ENCODE measurements at regions not wholly inside any gene's neighbourhood (a gene's known extent, or its start where the extent isn't known, plus 50 kb on each side); places are given as distances from the start of the nearest gene placed in this dataset.

DNA sequence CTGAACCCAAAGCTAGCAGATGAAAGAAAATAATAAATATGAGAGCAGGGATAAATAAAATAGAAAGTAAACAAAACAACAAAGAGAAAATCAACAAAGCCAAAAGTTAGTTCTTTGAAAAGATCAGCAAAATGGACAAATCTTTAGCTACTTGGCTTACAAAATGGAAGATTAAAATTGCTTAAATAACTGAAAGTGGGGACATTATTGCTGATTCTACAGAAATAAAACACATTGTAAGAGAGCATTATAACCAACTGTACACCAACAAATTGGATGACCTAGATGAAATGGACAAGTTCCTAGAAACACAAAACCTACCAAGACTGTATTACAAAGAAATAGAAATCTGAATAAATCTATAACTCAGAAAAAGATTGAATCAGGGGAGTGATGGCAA is 238.3 kb upstream of the C1orf87 start:
- Histone ChIP-seq H2AFZ (ENCODE audit: low read depth, low read length) (no peak overlapping the region), H4K20me1 (ENCODE audit: insufficient read depth, low read length) (no peaks in the 10 kb centered on the region), H3K27me3 (ENCODE audit: low read depth, low read length) (no peaks in the 10 kb centered on the region), H3K4me1 (ENCODE audit: low read length) (no peaks in the 10 kb centered on the region), H3K9ac (ENCODE audit: low read length) (no peak overlapping the region), H3K9me3 (ENCODE audit: insufficient read depth, low read length) (no peaks in the 10 kb centered on the region), H3K79me2 (ENCODE audit: low read length) (no peaks in the 10 kb centered on the region), H3K27ac (ENCODE audit: low read length) (no peak overlapping the region), H3K36me3 (replicated peaks; ENCODE audit: low read depth, low read length) (no peaks in the 10 kb centered on the region), H3K4me2 (ENCODE audit: low read length) (no peak overlapping the region), H3K4me3 (ENCODE audit: low read length) (no peak overlapping the region)
- no peak for TF ChIP-seq EZH2phosphoT487 (IDR thresholded peaks at IDR 0.05; ENCODE audit: low read depth)
- TF ChIP-seq, protein P1, sequence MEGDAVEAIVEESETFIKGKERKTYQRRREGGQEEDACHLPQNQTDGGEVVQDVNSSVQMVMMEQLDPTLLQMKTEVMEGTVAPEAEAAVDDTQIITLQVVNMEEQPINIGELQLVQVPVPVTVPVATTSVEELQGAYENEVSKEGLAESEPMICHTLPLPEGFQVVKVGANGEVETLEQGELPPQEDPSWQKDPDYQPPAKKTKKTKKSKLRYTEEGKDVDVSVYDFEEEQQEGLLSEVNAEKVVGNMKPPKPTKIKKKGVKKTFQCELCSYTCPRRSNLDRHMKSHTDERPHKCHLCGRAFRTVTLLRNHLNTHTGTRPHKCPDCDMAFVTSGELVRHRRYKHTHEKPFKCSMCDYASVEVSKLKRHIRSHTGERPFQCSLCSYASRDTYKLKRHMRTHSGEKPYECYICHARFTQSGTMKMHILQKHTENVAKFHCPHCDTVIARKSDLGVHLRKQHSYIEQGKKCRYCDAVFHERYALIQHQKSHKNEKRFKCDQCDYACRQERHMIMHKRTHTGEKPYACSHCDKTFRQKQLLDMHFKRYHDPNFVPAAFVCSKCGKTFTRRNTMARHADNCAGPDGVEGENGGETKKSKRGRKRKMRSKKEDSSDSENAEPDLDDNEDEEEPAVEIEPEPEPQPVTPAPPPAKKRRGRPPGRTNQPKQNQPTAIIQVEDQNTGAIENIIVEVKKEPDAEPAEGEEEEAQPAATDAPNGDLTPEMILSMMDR (IDR thresholded peaks at IDR 0.05; ENCODE audit: low read depth, low read length), result no peak

DNA sequence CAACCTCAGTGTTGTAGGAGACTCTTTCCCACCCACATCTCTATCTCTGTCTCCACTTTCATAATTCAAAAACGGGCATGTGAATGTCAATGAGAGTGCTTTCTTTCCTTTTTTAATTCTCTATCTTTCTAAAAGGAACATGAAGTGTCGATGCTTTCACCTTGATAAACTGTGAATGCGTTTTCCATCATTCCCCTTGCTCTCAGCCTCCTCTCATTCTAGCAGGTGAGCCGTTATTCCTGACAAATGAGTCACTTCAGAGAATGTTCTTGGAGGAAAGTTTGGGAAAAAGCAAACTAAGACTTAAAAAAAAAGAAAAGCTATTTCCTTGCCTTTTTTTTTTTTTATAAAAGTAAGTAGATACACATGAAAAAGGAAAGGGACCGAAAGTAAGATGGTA is 226.0 kb upstream of the C1orf87 start:
- no peak overlapping the region for H3K4me2 ChIP-seq (ENCODE audit: low read length)
- H3K27me3 ChIP-seq (ENCODE audit: low read depth, low read length), result no peaks in the 10 kb centered on the region
- no peaks in the 10 kb centered on the region for H3K9me3 ChIP-seq (ENCODE audit: insufficient read depth, low read length)
- no peak overlapping the region for H2AFZ ChIP-seq (ENCODE audit: low read depth, low read length)
- TF ChIP-seq, protein P1 (IDR thresholded peaks at IDR 0.05; ENCODE audit: low read depth, low read length), result no peak
- no peak for TF ChIP-seq EZH2phosphoT487 (IDR thresholded peaks at IDR 0.05; ENCODE audit: low read depth)
- no peak overlapping the region for H3K27ac ChIP-seq (ENCODE audit: low read length)
- 0 out of 2 replicates have a peak, but pooled peaks cover 4% of the 10 kb centered on the region for H3K4me1 ChIP-seq (ENCODE audit: low read length)
- H3K9ac ChIP-seq (ENCODE audit: low read length), result no peak overlapping the region
- H3K36me3 ChIP-seq (replicated peaks; ENCODE audit: low read depth, low read length), result no peaks in the 10 kb centered on the region
- no peaks in the 10 kb centered on the region for H4K20me1 ChIP-seq (ENCODE audit: insufficient read depth, low read length)
- H3K4me3 ChIP-seq (ENCODE audit: low read length), result no peak overlapping the region
- H3K79me2 ChIP-seq (ENCODE audit: low read length), result no peaks in the 10 kb centered on the region

DNA sequence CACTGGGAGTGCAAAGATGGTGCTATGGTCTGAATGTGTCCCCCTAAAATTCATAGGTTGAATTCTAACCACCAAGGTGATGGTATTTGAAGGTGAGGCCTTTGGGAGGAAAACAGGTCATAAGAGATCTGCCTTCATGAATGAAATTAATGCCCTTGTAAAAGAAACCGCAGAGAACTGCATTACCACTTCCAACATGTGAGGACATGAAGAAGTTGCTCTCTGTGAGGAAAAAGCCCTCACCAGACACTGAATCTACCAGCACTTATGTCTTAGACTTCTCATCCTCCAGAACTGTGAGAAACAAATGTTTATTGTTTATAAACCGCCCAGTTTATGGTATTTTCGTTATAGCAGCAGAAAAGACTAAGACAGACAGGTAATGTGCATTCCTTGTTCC is 224.7 kb upstream of the C1orf87 start:
- Histone ChIP-seq H3K4me3 (ENCODE audit: low read length) (no peak overlapping the region), H4K20me1 (ENCODE audit: insufficient read depth, low read length) (no peaks in the 10 kb centered on the region), H3K79me2 (ENCODE audit: low read length) (no peaks in the 10 kb centered on the region), H3K36me3 (replicated peaks; ENCODE audit: low read depth, low read length) (no peaks in the 10 kb centered on the region), H3K4me2 (ENCODE audit: low read length) (no peak overlapping the region), H3K4me1 (ENCODE audit: low read length) (0 out of 2 replicates have a peak, but pooled peaks cover 4% of the 10 kb centered on the region), H3K9ac (ENCODE audit: low read length) (no peak overlapping the region), H3K27ac (ENCODE audit: low read length) (no peak overlapping the region), H3K9me3 (ENCODE audit: insufficient read depth, low read length) (no peaks in the 10 kb centered on the region), H3K27me3 (ENCODE audit: low read depth, low read length) (no peaks in the 10 kb centered on the region), H2AFZ (ENCODE audit: low read depth, low read length) (no peak overlapping the region)
- TF ChIP-seq, protein P1 (IDR thresholded peaks at IDR 0.05; ENCODE audit: low read depth, low read length), result no peak

DNA sequence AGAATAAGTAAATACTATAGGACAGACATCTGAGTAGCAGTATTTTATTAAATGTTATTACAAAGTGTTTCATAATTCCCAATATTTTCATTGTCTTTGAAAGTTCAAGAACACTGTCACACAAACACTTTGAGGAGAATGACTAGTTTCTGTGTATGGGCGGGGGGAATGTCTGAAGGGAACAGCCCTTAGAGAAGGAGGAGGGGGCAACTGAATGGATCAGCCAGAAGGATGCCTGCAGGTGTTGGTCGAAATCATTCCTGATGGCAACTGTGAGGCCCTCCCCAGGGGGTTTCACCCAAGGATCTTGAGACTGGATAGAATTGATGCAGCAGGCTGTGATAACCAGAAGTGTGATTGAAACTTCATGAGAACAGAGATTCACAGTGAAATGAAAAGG is 223.2 kb upstream of the C1orf87 start:
- no peaks in the 10 kb centered on the region for H3K79me2 ChIP-seq (ENCODE audit: low read length)
- H3K9ac ChIP-seq (ENCODE audit: low read length), result no peak overlapping the region
- no peak for TF ChIP-seq EZH2phosphoT487 (IDR thresholded peaks at IDR 0.05; ENCODE audit: low read depth)
- TF ChIP-seq, protein P1 (IDR thresholded peaks at IDR 0.05; ENCODE audit: low read depth, low read length), result no peak
- H3K4me3 ChIP-seq (ENCODE audit: low read length), result no peak overlapping the region
- H3K27me3 ChIP-seq (ENCODE audit: low read depth, low read length), result no peaks in the 10 kb centered on the region
- H3K4me1 ChIP-seq (ENCODE audit: low read length), result 0 out of 2 replicates have a peak, but pooled peaks cover 4% of the 10 kb centered on the region
- no peaks in the 10 kb centered on the region for H3K9me3 ChIP-seq (ENCODE audit: insufficient read depth, low read length)
- no peak overlapping the region for H2AFZ ChIP-seq (ENCODE audit: low read depth, low read length)
- H3K4me2 ChIP-seq (ENCODE audit: low read length), result no peak overlapping the region
- no peaks in the 10 kb centered on the region for H3K36me3 ChIP-seq (replicated peaks; ENCODE audit: low read depth, low read length)
- H3K27ac ChIP-seq (ENCODE audit: low read length), result no peak overlapping the region
- no peaks in the 10 kb centered on the region for H4K20me1 ChIP-seq (ENCODE audit: insufficient read depth, low read length)

Measured in OCI-LY3 (cell line).